MM.1S (cell line): ENCODE measurements at regions not wholly inside any gene's neighbourhood (a gene's known extent, or its start where the extent isn't known, plus 50 kb on each side); places are given as distances from the start of the nearest gene placed in this dataset.

ENCODE experiments used
- DNase-seq: peaks from one replicate; pipeline ENCODE4 v3.0.0-alpha.2; 2015
- H2AFZ ChIP-seq: fragments of 300-600 bp; sonication (generic); 2 replicates; pipeline ENCODE4 v1.6.0; 2016; ENCODE audit warnings: antibody characterized with exemption, low read length
- H3F3A ChIP-seq: fragments of 300-600 bp; sonication (generic); 2 replicates; pipeline ENCODE4 v1.6.1; 2016; ENCODE audit warnings: mild to moderate bottlenecking, antibody characterized with exemption, low read length, moderate library complexity, mixed read lengths; ENCODE audit not compliant: insufficient read depth
- H3K27ac ChIP-seq: fragments of 300-600 bp; sonication (generic); 2 replicates; pipeline ENCODE4 v1.5.1; 2016; ENCODE audit warnings: mild to moderate bottlenecking, low read length
- H3K27me3 ChIP-seq: fragments of 300-600 bp; sonication (generic); replicated peaks from 2 replicates; pipeline ENCODE4 v1.6.0; 2016; ENCODE audit warnings: low read length; ENCODE audit not compliant: insufficient read depth
- H3K36me3 ChIP-seq: fragments of 300-600 bp; sonication (generic); replicated peaks from 2 replicates; pipeline ENCODE4 v1.6.1; 2016; ENCODE audit warnings: mild to moderate bottlenecking, low read length, mixed read lengths; ENCODE audit not compliant: insufficient read depth
- H3K4me1 ChIP-seq: fragments of 300-600 bp; sonication (generic); 2 replicates; pipeline ENCODE4 v1.6.1; 2016; ENCODE audit warnings: low read length, mixed read lengths
- H3K4me2 ChIP-seq: fragments of 300-600 bp; sonication (generic); 2 replicates; pipeline ENCODE4 v1.6.0; 2016; ENCODE audit warnings: low read depth, low read length
- H3K4me3 ChIP-seq: fragments of 300-600 bp; sonication (generic); 2 replicates; pipeline ENCODE4 v1.5.1; 2016; ENCODE audit warnings: low read length, mixed read lengths
- H3K79me2 ChIP-seq: fragments of 300-600 bp; sonication (generic); 2 replicates; pipeline ENCODE4 v1.6.1; 2016; ENCODE audit warnings: mixed run types, low read length, mixed read lengths
- H3K9ac ChIP-seq: fragments of 300-600 bp; sonication (generic); 2 replicates; pipeline ENCODE4 v1.6.1; 2016; ENCODE audit warnings: low read length, mixed read lengths
- H3K9me2 ChIP-seq: fragments of 300-600 bp; sonication (generic); replicated peaks from 2 replicates; pipeline ENCODE4 v1.6.1; 2016; ENCODE audit warnings: mild to moderate bottlenecking, low read length, mixed read lengths; ENCODE audit not compliant: insufficient read depth
- H3K9me3 ChIP-seq: fragments of 300-600 bp; sonication (generic); replicated peaks from 2 replicates; pipeline ENCODE4 v1.6.1; 2016; ENCODE audit warnings: mild to moderate bottlenecking, low read length, mixed read lengths; ENCODE audit not compliant: insufficient read depth
- H4K20me1 ChIP-seq: fragments of 300-600 bp; sonication (generic); 2 replicates; pipeline ENCODE4 v1.6.1; 2016; ENCODE audit warnings: mild to moderate bottlenecking, low read length, moderate library complexity, mixed read lengths; ENCODE audit not compliant: insufficient read depth
- EZH2 ChIP-seq: fragments of 300-600 bp; sonication (generic); optimal IDR thresholded peaks from 2 replicates; pipeline ENCODE3; 2017; ENCODE audit warnings: low read depth, mild to moderate bottlenecking, antibody characterized with exemption, low read length, mixed read lengths
- EZH2phosphoT487 ChIP-seq: fragments of 300-600 bp; sonication (generic); IDR thresholded peaks from 2 replicates; pipeline ENCODE4 v1.6.1; 2018; ENCODE audit warnings: antibody characterized with exemption, low read length
- TF ChIP-seq, protein P1 (sequence below): fragments of 300-600 bp; sonication (generic); IDR thresholded peaks from 2 replicates; pipeline ENCODE4 v1.5.1; 2016; ENCODE audit warnings: antibody characterized with exemption, low read length, mixed read lengths

DNA sequence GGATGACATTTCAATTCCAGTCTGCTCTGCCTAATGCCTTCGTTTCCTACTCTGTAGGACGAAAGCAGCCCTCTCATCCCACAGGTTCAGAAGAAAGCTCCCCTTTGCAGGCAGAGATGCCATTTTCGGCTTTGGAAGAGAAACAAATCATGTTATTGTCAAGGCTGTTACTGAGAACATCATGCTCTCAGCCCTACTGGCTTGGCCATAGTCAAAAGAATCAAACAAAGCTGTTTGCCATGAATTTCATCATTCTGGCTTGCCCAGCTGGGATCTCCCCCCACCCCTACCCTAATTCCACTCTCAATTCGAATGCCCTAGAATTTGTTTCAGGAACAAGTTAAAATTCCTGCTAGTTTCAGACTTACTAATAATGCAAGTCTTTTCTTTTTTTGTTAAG, 162.3 kb upstream of the SERP2 start:
- Histone ChIP-seq H3K9ac (no peak overlapping the region), H3K4me2 (no peak overlapping the region), H3K79me2 (no peaks in the 10 kb centered on the region), H3K9me2 (no peaks in the 10 kb centered on the region), H3K36me3 (no peaks in the 10 kb centered on the region), H2AFZ (no peak overlapping the region), H3K9me3 (no peaks in the 10 kb centered on the region), H3K27ac (no peak overlapping the region), H4K20me1 (no peaks in the 10 kb centered on the region), H3K27me3 (no peaks in the 10 kb centered on the region), H3K4me3 (no peak overlapping the region), H3F3A (no peaks in the 10 kb centered on the region), H3K4me1 (no peaks in the 10 kb centered on the region)
- TF ChIP-seq, protein P1, sequence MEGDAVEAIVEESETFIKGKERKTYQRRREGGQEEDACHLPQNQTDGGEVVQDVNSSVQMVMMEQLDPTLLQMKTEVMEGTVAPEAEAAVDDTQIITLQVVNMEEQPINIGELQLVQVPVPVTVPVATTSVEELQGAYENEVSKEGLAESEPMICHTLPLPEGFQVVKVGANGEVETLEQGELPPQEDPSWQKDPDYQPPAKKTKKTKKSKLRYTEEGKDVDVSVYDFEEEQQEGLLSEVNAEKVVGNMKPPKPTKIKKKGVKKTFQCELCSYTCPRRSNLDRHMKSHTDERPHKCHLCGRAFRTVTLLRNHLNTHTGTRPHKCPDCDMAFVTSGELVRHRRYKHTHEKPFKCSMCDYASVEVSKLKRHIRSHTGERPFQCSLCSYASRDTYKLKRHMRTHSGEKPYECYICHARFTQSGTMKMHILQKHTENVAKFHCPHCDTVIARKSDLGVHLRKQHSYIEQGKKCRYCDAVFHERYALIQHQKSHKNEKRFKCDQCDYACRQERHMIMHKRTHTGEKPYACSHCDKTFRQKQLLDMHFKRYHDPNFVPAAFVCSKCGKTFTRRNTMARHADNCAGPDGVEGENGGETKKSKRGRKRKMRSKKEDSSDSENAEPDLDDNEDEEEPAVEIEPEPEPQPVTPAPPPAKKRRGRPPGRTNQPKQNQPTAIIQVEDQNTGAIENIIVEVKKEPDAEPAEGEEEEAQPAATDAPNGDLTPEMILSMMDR: no peak
- TF ChIP-seq EZH2phosphoT487 (no peak), EZH2 (no peak)
- DNase-seq: no peak

DNA sequence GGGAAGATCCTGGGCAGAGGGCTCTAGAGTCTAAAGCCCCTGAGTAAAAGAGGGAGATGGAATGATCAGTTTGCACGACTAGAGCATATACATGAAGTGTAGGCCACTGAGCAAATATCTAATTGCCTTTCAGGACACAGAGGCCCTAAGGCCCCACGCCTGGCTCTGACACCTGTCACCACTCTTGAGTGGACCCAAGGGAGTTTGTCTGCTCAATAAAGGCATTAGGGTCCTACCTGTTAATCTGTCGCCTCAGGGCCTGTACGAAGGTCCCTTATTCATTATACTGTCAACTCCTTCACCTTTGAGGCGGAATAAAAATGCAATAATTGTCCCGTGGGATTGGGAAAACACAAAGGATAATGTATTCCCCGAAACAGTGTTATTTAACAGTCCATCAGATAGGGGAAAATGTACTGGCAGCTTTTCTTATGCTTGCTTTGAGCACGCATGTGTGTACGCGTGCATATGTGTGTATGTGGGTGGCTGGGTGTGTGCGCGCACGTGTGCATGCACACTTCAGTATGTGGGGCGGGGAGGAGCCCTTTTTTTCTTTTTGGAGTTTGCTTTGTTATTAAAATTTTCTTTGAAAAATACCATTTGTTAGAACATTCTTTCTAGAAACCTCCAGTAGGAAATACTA, 161.8 kb upstream of the SERP2 start:
- Histone ChIP-seq H3K4me3 (no peak overlapping the region), H3K79me2 (no peaks in the 10 kb centered on the region), H3K9me2 (no peaks in the 10 kb centered on the region), H3K4me2 (no peak overlapping the region), H3F3A (no peaks in the 10 kb centered on the region), H3K9me3 (no peaks in the 10 kb centered on the region), H2AFZ (no peak overlapping the region), H3K9ac (no peak overlapping the region), H3K36me3 (no peaks in the 10 kb centered on the region), H3K27ac (no peak overlapping the region), H3K27me3 (no peaks in the 10 kb centered on the region), H4K20me1 (no peaks in the 10 kb centered on the region), H3K4me1 (no peaks in the 10 kb centered on the region)
- DNase-seq: no peak
- TF ChIP-seq EZH2phosphoT487 (no peak), EZH2 (no peak)
- TF ChIP-seq, protein P1: no peak

DNA sequence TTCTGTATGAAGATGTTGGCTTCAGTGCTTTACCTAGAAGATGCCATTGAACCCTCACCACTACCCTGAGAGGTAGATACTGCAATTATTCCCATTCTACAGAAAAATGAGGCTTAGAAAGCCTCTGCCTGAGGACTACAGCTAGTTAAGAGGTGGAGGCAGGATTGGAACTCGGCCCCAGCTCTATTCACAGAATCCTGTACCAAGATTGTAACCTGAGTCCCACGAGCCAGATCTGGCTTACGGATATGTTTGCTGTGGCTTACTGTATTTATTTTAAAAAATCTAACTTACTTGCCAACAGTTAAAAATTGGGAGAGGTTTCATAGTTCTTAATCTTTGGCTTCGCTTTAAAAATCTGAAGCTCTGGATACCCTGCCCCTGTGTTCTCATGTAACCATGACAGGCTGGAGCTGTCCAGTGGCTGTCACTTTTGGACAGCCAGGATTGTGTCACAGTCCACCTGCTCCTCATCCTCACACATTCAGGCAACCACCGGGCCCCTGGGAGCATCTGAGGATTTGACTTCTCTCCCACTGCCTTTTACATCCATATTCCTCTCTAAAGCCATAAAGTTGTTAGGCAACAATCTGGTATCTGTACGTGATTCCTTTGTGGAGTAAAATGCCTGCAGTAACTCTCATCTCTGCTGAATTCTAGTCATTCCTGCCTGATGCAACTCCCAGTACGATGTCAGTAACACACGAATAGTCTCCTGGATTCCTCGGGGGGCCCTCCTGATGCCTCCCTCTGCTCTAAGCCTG, 160.8 kb upstream of the SERP2 start:
- no peak overlapping the region for H3K27ac ChIP-seq
- H3K36me3 ChIP-seq: no peaks in the 10 kb centered on the region
- no peaks in the 10 kb centered on the region for H4K20me1 ChIP-seq
- TF ChIP-seq EZH2 (no peak), EZH2phosphoT487 (no peak)
- TF ChIP-seq, protein P1: no peak
- no peak overlapping the region for H3K4me2 ChIP-seq
- H3K9me3 ChIP-seq: no peaks in the 10 kb centered on the region
- no peak overlapping the region for H2AFZ ChIP-seq
- H3K79me2 ChIP-seq: no peaks in the 10 kb centered on the region
- no peaks in the 10 kb centered on the region for H3K4me1 ChIP-seq
- DNase-seq: no peak
- no peaks in the 10 kb centered on the region for H3F3A ChIP-seq
- no peaks in the 10 kb centered on the region for H3K27me3 ChIP-seq
- no peak overlapping the region for H3K9ac ChIP-seq
- H3K9me2 ChIP-seq: no peaks in the 10 kb centered on the region
- no peak overlapping the region for H3K4me3 ChIP-seq
